ENCODE measurements at regions not wholly inside any gene's neighbourhood (a gene's known extent, or its start where the extent isn't known, plus 50 kb on each side); places are given as distances from the start of the nearest gene placed in this dataset.

DNA sequence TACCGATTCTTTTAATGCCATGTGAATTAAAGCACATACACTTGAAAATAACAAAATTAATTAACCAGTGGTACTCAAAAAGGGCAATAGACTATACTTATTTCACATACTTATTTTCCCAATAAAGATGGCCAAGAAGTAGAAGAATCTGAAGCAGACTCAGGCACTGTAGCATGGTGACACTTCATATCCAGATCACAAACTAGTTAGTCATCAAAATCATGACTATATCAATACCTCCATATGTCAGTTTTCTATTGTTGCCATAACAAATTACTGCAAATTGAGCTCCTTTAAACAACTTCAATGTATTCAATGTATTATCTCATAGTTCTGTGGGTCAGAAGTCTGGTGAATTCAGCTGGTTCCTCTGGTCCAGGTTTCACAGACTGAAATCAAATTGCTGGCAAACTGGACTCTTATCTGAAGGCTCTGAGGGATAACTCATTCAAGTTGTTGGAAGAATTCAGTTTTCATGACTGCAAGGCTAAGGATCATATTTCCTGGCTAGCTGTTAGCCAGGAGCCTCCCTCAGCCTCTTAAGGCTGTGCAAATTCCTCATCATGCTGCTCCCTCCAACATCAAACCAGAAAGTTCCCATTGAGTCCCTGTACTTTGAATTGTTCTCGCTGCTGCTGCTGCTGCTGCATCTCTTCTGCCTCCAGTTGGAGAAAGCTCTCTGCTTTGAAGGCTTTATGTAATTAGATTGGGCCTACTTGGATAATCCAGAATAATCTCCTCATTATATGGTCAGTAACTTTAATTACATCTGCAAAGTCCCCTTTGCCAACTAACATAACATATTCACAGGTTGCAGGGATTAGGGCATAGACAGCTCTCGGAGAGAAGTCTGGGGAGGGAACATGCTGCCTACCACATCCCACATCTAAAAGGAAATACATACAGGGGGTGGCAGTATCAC lies 91.5 kb downstream of the MRPL39 start:
- peaks cover 5% of the 10 kb centered on the region for H3K4me1 ChIP-seq (ENCODE audit: control insufficient read depth, extremely low read depth, insufficient read depth, low read length)
- no peak overlapping the region for H3K27ac ChIP-seq (ENCODE audit: control insufficient read depth, insufficient read depth, low read length)
- no peaks in the 10 kb centered on the region for H3K79me2 ChIP-seq (ENCODE audit: control insufficient read depth, insufficient read depth, low read length)
- TF ChIP-seq EZH2 (IDR thresholded peaks at IDR 0.05; ENCODE audit: low read length): no peak
- TF ChIP-seq, protein P1, sequence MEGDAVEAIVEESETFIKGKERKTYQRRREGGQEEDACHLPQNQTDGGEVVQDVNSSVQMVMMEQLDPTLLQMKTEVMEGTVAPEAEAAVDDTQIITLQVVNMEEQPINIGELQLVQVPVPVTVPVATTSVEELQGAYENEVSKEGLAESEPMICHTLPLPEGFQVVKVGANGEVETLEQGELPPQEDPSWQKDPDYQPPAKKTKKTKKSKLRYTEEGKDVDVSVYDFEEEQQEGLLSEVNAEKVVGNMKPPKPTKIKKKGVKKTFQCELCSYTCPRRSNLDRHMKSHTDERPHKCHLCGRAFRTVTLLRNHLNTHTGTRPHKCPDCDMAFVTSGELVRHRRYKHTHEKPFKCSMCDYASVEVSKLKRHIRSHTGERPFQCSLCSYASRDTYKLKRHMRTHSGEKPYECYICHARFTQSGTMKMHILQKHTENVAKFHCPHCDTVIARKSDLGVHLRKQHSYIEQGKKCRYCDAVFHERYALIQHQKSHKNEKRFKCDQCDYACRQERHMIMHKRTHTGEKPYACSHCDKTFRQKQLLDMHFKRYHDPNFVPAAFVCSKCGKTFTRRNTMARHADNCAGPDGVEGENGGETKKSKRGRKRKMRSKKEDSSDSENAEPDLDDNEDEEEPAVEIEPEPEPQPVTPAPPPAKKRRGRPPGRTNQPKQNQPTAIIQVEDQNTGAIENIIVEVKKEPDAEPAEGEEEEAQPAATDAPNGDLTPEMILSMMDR (optimal IDR thresholded peaks at IDR 0.05 in 1 of 3, IDR thresholded peaks at IDR 0.05 in 1 of 3, conservative IDR thresholded peaks at IDR 0.05 in 1 of 3; ENCODE audit: extremely low read depth in 1 of 3, insufficient read depth in 2 of 3, low read length in 3 of 3): no peak
- H3K9me3 ChIP-seq (ENCODE audit: control insufficient read depth, low read depth, low read length): no peaks in the 10 kb centered on the region
- H3K27me3 ChIP-seq (ENCODE audit: control insufficient read depth, extremely low read depth, insufficient read depth, low read length): no peaks in the 10 kb centered on the region
- H4K20me1 ChIP-seq (ENCODE audit: control insufficient read depth, extremely low read depth, insufficient read depth, low read length): no peaks in the 10 kb centered on the region
- DNase-seq (ENCODE audit: low read depth, low spot score) (no peak), FAIRE-seq (no peak)
- dilution Hi-C loops (cut with MboI; ENCODE audit: extremely low pct_ligation_motif_present, low sequenced_read_pairs): no loop called here
- H3K9ac ChIP-seq (ENCODE audit: control insufficient read depth, extremely low read depth, insufficient read depth, low read length): no peak overlapping the region
- H2AFZ ChIP-seq (ENCODE audit: control insufficient read depth, low read length): no peak overlapping the region
- no peaks in the 10 kb centered on the region for H3K36me3 ChIP-seq (ENCODE audit: control insufficient read depth in 2 of 2, extremely low read depth in 1 of 2, insufficient read depth in 2 of 2, low read length in 2 of 2)
- no peak overlapping the region for H3K4me2 ChIP-seq (ENCODE audit: control insufficient read depth, extremely low read depth, insufficient read depth, low read depth, low read length)
- H3K4me3 ChIP-seq (ENCODE audit: control insufficient read depth in 2 of 3, extremely low read depth in 1 of 3, insufficient read depth in 2 of 3, low read depth in 1 of 3, low read length in 3 of 3): no peak overlapping the region
- H3K9me1 ChIP-seq (ENCODE audit: control insufficient read depth, extremely low read depth, insufficient read depth, low read length): no peaks in the 10 kb centered on the region

DNA sequence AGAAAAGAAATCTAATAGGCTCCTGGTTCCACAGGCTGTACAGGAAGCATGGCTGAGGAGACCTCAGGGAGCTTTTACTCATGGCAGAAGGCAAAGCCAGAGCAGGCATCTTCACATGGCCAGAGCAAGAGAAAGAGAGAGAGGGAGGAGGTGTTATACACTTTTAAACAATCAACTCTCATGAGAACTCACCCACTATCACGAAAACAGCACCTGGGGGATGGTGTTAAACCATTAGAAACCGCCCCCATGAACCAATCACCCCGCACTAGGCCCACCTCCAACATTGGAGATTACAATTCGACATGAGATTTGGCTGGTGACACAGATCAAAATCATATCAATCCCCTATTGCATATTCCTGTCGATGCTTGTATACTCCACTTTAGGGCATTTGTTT lies 93.5 kb downstream of the MRPL39 start:
- dilution Hi-C loops (cut with MboI; ENCODE audit: extremely low pct_ligation_motif_present, low sequenced_read_pairs): no loop called here
- Histone ChIP-seq H3K4me2 (ENCODE audit: control insufficient read depth, extremely low read depth, insufficient read depth, low read depth, low read length) (no peak overlapping the region), H2AFZ (ENCODE audit: control insufficient read depth, low read length) (no peak overlapping the region)

More for the DNA sequence above, 93.5 kb downstream of the MRPL39 start:
- no peaks in the 10 kb centered on the region for H4K20me1 ChIP-seq (ENCODE audit: control insufficient read depth, extremely low read depth, insufficient read depth, low read length)
- DNase-seq (ENCODE audit: low read depth, low spot score) (no peak), FAIRE-seq (no peak)
- no peak overlapping the region for H3K27ac ChIP-seq (ENCODE audit: control insufficient read depth, insufficient read depth, low read length)
- H3K36me3 ChIP-seq (ENCODE audit: control insufficient read depth in 2 of 2, extremely low read depth in 1 of 2, insufficient read depth in 2 of 2, low read length in 2 of 2): no peaks in the 10 kb centered on the region
- no peaks in the 10 kb centered on the region for H3K27me3 ChIP-seq (ENCODE audit: control insufficient read depth, extremely low read depth, insufficient read depth, low read length)
- H3K9me1 ChIP-seq (ENCODE audit: control insufficient read depth, extremely low read depth, insufficient read depth, low read length): no peaks in the 10 kb centered on the region
- H3K9ac ChIP-seq (ENCODE audit: control insufficient read depth, extremely low read depth, insufficient read depth, low read length): no peak overlapping the region
- H3K79me2 ChIP-seq (ENCODE audit: control insufficient read depth, insufficient read depth, low read length): no peaks in the 10 kb centered on the region
- no peak overlapping the region for H3K4me3 ChIP-seq (ENCODE audit: control insufficient read depth in 2 of 3, extremely low read depth in 1 of 3, insufficient read depth in 2 of 3, low read depth in 1 of 3, low read length in 3 of 3)
- peaks cover 5% of the 10 kb centered on the region for H3K4me1 ChIP-seq (ENCODE audit: control insufficient read depth, extremely low read depth, insufficient read depth, low read length)
- H3K9me3 ChIP-seq (ENCODE audit: control insufficient read depth, low read depth, low read length): no peaks in the 10 kb centered on the region
- TF ChIP-seq EZH2 (IDR thresholded peaks at IDR 0.05; ENCODE audit: low read length): no peak
- TF ChIP-seq, protein P1 (optimal IDR thresholded peaks at IDR 0.05 in 1 of 3, IDR thresholded peaks at IDR 0.05 in 1 of 3, conservative IDR thresholded peaks at IDR 0.05 in 1 of 3; ENCODE audit: extremely low read depth in 1 of 3, insufficient read depth in 2 of 3, low read length in 3 of 3): no peak

Data from keratinocyte (primary cell).